Esophagus muscularis mucosa (tissue), 4 donors: ENCODE measurements at regions not wholly inside any gene's neighbourhood (a gene's known extent, or its start where the extent isn't known, plus 50 kb on each side); places are given as distances from the start of the nearest gene placed in this dataset.

Source experiments
- CTCF ChIP-seq, 3 experiments: fragments of 200-600 bp in 2 of 3; fragments of 450-650 bp in 1 of 3; sonication (generic) in 2 of 3; IDR thresholded peaks; one replicate each; pipeline ENCODE4 v1.5.1; 2017 to 2019; ENCODE audit warnings: antibody characterized with exemption in 3 of 3, mild to moderate bottlenecking in 2 of 3, moderate library complexity in 1 of 3
- EP300 ChIP-seq: sonication (generic); formaldehyde crosslinking; IDR thresholded peaks from one replicate; pipeline ENCODE4 v1.6.1; 2017; ENCODE audit warnings: antibody characterized with exemption
- POLR2A ChIP-seq: fragments of 450-650 bp; IDR thresholded peaks from one replicate; pipeline ENCODE4 v1.6.1; 2017; ENCODE audit warnings: antibody characterized with exemption, moderate library complexity, mild to moderate bottlenecking, low read depth

- TF ChIP-seq EP300, result no peak
- TF ChIP-seq CTCF (IDR thresholded peaks at IDR 0.05), result no peak
- no peak for TF ChIP-seq POLR2A
Measured at GRCh38 chr17:72511874-72512273, 391.1 kb downstream of the SOX9 start.
